HG03159 (cell line): ENCODE measurements at regions not wholly inside any gene's neighbourhood (a gene's known extent, or its start where the extent isn't known, plus 50 kb on each side); places are given as distances from the start of the nearest gene placed in this dataset.

Source experiments
- ATAC-seq: cut with Tn5 transposase; IDR thresholded peaks from one replicate; pipeline ENCODE4 v1.9.1; 2021; ENCODE audit warnings: mild to moderate bottlenecking, moderate library complexity; ENCODE audit not compliant: unreplicated experiment

DNA sequence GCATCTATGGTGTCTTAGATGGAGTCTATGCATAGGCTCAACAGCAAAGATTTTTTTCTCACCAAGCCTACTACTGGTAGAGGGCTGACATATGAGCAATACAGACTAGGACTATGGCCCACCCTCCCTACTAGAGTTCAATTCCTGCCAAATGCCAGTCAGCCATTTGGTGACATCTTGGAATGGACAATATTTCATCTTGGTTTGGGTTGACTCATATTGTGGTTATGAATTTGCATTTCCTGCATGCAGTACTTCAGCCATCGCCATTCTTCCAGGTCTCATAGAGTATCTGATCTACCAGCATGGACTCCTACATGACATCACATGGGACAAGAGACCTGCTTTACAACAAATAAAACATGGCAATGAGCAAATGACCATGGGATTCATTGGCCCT lies 778.1 kb upstream of the SOX9 start:
- no peak for ATAC-seq

DNA sequence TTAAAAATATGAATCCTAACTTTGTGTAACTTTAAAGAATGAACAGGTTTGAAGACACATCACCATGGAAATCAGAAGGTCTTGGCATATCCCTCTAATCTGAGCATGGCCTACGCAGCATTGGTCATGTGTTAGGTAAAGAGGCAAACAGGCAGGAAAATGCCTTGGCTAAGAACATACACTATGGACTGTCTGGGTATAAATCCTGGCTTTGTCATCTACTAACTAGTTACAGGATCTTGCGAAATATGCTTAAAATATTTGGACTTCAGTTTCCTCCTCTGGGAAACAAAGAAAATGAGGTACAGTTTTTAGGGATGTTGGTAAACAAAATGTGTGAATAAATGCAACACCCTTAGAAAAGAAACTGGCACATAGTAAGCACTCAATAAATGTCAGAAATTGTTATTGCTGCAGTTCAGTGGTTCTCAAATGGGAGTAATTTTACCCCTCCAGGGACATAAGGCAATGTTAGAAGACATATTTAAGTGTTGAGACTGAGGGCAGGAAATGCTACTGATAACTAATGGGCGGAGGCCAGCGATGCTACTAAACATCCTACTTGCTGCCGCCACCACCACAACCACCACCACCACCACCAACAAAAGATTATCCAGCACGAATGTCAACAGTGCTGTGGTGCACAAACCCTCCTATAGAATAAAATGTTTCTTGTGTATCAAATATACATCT lies 770.8 kb upstream of the SOX9 start:
- ATAC-seq, result no peak

GRCh38 chr17:71360301-71360700 lies 760.5 kb upstream of the SOX9 start:
- ATAC-seq, result no peak

GRCh38 chr17:71361656-71362450 lies 759.0 kb upstream of the SOX9 start:
- no peak for ATAC-seq

- ATAC-seq, result no peak
Measured at GRCh38 chr17:71363661-71364060, 757.2 kb upstream of the SOX9 start.

DNA sequence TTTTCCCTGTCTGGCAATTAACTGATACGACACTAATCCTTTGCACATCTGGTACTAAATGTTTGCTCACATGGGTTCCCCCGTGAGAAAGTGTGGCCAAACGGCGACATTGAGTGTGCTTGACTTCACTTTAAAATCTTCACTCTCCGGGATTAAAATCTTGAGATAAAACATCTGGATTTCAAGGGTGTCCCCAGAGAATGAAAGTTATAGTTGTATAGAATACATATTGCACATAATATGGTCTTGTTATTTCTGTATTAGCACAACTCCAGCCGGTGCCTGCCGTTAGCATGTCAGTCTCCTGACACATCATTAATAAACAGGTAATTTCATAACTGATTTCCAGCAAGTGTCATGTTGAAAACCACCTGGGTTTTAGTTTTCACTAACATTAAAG lies 749.0 kb upstream of the SOX9 start:
- ATAC-seq, result no peak

DNA sequence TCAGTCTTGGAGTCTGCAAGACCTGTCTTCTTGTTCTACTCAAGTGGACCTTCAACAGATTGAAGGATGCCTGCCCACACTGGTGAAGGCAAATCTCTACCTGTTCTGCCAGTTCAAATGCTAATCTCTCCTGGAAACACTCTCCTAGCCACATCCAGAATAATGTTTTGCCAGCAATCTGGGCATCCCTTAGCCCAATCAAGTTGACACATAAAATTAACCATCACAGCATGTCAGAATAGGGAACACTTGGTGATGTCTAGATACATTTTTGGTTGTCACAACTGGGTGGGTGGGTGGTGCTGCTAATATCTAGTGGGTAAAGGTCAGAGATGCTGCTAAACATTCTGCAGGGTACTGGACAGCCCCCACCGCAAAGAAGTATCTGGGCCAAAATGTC lies 744.9 kb upstream of the SOX9 start:
- ATAC-seq, result no peak

DNA sequence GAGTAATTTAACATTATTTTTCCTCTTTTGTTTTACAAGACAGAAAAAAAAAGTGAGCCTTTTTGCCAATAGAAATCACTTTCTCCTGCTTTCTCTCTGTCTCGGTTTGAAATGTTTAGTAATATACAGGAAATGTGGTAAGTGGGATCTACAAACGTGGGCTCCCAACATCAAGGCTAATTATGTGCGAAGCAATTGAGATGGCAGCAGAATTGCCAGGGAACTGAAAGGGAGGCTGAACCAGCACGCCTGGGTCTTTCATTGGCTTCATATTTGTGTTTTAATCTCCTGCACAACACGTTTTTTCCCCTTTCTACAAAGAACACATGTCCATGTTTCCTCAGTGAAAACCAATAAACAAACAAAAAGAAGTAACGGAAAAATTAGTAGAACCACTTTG lies 743.9 kb upstream of the SOX9 start:
- no peak for ATAC-seq

DNA sequence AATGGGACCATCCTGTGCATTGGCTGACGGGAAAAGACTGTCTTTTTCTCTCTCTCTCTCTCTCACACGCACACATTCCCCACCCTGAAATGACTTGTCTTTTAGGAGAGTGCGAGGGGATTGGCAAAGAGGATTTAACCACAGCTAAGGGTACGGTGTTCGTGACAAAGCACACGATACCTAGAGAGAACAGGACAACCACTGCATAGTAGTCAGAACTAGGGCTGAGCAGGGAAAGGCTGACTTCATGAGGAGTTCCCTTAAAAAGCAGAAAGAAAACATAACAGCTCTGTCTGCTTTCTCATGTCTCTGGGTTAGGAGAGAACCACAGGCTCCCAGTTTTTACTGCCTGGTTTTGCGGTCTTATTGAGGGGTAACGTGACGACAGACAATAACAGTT lies 742.8 kb upstream of the SOX9 start:
- ATAC-seq, result no peak

- no peak for ATAC-seq
Measured at GRCh38 chr17:71378741-71379140, 742.1 kb upstream of the SOX9 start.

DNA sequence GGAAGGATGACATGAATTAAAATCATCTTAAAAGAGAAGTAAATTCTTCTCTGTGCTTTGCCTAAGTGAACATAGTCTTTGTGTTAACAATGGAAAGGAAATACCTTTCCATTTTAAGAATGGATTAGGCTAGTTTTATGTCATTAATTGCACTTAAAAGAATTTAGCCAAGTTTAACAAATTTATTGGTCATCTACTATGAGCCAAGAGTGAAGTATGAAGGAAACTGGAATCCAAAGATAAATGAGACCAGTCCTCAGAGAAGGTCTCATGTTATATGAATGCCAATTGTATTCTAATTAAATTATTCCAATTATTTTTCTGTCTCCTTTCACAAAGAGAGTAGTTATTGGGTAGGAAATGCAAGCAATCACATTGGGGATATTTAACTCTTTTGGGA lies 741.3 kb upstream of the SOX9 start:
- ATAC-seq, result no peak

- ATAC-seq, result no peak
Measured at GRCh38 chr17:71380535-71380934, 740.3 kb upstream of the SOX9 start.

DNA sequence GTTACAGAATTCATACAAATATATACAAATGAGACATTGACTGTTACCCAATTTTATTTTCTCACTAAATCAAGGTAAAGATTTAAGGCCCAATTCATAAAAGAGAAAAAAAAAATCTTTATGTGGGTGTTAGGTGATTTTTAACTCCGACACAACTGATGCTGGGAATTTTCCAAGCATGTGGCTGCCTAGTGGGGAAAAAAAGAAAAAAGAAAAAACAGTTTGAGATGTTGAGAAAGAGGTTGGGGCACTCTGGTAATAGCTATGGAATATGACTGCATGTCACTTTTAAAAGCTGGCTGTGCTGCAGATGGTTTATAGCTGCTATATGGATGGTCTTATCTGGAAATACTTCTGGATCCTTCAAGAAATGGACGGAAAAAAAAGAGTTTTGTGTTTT lies 739.9 kb upstream of the SOX9 start:
- ATAC-seq, result no peak

- ATAC-seq, result no peak
Measured at GRCh38 chr17:71383091-71383490, 737.7 kb upstream of the SOX9 start.

DNA sequence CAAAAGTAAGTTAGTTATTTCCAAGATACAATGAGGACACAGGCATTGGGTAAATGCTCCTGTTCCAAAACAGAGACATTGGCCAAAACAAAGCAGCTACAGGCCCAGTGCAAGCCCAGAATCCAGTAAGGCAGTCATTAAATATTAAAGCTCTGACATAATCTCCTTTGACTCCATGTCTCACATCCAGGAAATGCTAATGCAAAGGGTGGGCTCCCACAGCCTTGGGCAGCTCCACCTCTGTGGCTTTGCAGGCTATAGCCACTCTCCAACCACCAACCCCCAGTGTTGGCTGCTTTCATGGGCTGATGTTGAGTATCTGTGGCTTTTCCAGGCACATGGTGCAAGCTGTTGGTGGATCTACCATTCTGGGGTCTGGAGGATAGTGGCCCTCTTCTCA lies 733.4 kb upstream of the SOX9 start:
- ATAC-seq, result no peak

DNA sequence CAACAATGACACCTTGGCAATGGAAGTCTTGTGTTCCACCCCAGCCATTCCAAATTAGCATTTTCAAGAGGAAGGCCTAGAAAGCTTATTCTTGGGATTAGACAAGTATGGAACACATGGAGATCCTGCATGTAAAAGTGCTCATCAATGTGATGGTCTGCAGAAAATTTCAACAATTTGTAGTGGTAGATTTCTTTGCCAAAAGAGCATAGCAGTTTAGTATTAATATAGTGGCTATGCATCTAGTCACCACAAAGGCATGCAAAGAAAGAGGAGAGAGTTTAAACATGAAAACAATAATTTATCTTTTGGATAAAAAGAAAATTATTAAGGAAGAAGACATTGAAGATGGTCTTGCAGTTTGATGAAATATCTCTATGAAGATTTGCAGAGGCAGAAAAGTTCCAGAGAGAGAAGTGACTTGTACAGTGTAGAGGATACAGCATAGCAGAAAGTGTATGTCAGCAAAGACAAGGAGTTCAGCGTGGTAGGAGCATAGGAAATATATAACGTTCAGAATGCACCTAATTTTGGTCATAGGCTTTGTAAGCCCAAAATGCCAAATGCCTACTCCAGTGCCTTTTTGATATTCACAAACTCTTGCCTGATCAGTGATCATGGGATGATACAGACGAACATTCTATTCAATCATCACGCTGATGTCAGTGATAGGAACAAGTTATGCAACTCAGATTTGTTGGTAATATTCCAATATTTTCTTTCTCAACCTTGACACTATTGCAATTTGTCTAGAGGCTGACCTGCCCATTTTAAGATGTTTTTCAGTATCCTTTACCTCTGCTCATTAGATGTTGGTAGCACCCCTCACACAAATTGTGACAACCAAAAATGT lies 727.9 kb upstream of the SOX9 start:
- no peak for ATAC-seq

GRCh38 chr17:71395901-71396300 lies 724.9 kb upstream of the SOX9 start:
- ATAC-seq, result no peak

- no peak for ATAC-seq
Measured at GRCh38 chr17:71396711-71397110, 724.1 kb upstream of the SOX9 start.

DNA sequence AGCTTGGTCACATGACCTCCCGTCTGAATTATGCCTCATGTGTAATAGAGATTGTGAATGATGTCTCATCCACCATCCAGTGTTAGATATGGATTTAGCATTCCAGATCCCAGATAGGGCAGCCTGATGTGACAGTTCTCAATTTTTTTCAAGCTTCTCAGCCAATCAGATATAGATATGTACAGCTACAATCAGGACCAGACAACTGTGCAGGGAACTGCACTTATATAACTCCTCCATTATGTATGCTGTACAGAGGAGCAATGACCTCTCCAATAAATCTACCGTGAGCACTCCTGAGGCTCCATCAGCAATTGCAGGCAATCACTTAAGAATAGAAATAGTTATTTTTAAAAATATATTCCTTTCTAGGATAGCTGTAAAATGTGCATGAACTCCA lies 722.8 kb upstream of the SOX9 start:
- ATAC-seq, result no peak

GRCh38 chr17:71398800-71399219 lies 722.0 kb upstream of the SOX9 start:
- no peak for ATAC-seq

DNA sequence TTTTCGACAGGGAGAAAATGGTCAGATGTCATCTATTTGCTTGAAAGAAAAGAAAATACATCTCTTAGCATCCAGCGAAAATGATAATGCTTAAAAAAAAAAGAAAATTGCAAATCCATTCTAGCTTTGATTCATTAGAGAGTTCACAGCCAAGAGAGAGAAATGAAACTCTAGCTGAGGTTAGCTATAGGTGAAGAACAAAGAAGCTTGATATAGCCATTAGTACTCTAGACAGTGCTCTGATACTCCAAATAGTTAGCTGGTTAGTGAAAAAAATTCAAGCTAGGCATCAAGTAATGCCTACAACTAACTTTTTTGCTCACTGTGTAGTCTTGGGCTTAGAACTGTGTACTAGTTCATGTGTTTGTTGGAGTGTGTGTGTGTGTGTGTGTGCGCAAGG lies 721.6 kb upstream of the SOX9 start:
- no peak for ATAC-seq

GRCh38 chr17:71399649-71400048 lies 721.2 kb upstream of the SOX9 start:
- no peak for ATAC-seq
